ENCODE measurements at regions not wholly inside any gene's neighbourhood (a gene's known extent, or its start where the extent isn't known, plus 50 kb on each side); places are given as distances from the start of the nearest gene placed in this dataset.

DNA sequence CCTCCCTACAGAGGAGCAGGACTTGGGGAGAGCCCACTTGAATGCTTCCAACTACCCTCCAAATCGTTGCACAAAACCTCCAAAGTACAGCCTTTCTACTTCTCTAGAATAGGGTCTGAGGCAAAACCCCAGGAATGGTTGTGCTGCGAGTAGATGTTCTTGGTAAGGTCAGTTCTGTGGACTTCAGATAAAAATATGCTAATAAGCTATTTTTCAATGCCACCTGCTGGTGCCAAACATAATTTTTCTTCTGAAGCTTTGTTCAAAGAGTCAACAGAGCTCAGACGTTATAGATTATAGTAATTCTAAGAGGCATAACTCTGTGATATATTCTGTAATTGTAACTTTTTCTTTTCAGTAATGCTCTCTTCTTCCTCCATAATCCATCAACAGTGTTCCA is 425.7 kb downstream of the GPAT3 start:
- H3K4me3 ChIP-seq (ENCODE audit: insufficient read depth, low read length, poor library complexity, severe bottlenecking), result no peak overlapping the region
- H4K20me1 ChIP-seq (ENCODE audit: low read depth, low read length), result no peaks in the 10 kb centered on the region
- H3K9me3 ChIP-seq (ENCODE audit: insufficient read depth, low read length), result no peaks in the 10 kb centered on the region
- H3K9ac ChIP-seq (ENCODE audit: low read length), result no peak overlapping the region
- no peaks in the 10 kb centered on the region for H3K9me2 ChIP-seq (replicated peaks; ENCODE audit: insufficient read depth, low read length)
- H3K36me3 ChIP-seq (ENCODE audit: low read length), result no peaks in the 10 kb centered on the region
- H3K4me2 ChIP-seq (ENCODE audit: low read depth, low read length, poor library complexity, severe bottlenecking), result no peak overlapping the region
- H3K27ac ChIP-seq (ENCODE audit: low read depth, low read length), result no peak overlapping the region
- H3K79me2 ChIP-seq (ENCODE audit: insufficient read depth, low read length), result no peaks in the 10 kb centered on the region
- H2AFZ ChIP-seq (ENCODE audit: low read depth, low read length, severe bottlenecking), result no peak overlapping the region
- H3F3A ChIP-seq (ENCODE audit: insufficient read depth), result no peaks in the 10 kb centered on the region
- H3K27me3 ChIP-seq (ENCODE audit: low read length), result no peaks in the 10 kb centered on the region
- TF ChIP-seq, protein P1, sequence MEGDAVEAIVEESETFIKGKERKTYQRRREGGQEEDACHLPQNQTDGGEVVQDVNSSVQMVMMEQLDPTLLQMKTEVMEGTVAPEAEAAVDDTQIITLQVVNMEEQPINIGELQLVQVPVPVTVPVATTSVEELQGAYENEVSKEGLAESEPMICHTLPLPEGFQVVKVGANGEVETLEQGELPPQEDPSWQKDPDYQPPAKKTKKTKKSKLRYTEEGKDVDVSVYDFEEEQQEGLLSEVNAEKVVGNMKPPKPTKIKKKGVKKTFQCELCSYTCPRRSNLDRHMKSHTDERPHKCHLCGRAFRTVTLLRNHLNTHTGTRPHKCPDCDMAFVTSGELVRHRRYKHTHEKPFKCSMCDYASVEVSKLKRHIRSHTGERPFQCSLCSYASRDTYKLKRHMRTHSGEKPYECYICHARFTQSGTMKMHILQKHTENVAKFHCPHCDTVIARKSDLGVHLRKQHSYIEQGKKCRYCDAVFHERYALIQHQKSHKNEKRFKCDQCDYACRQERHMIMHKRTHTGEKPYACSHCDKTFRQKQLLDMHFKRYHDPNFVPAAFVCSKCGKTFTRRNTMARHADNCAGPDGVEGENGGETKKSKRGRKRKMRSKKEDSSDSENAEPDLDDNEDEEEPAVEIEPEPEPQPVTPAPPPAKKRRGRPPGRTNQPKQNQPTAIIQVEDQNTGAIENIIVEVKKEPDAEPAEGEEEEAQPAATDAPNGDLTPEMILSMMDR (IDR thresholded peaks at IDR 0.05; ENCODE audit: insufficient read depth, low read length, poor library complexity, severe bottlenecking), result no peak
- TF ChIP-seq EZH2phosphoT487 (conservative IDR thresholded peaks at IDR 0.05; ENCODE audit: low read length), result no peak

DNA sequence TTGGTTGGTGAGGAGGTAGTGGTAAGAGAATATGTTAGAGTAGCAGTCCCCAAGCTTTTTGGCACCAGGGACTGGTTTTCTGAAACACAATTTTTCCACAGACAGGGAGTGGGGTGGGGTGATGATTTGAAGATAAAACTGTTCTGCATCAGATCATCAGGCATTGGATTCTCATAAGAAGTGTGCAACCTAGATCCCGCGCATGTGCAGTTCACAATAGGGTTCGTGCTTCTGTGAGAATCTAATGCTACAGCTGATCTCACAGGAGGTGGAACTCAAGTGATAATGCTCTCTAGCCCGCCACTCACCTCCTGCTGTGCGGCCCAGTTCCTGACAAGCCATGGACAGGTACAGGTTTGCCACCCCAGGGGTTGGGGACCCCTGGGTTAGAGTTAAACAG is 423.3 kb downstream of the GPAT3 start:
- no peak overlapping the region for H3K27ac ChIP-seq (ENCODE audit: low read depth, low read length)

DNA sequence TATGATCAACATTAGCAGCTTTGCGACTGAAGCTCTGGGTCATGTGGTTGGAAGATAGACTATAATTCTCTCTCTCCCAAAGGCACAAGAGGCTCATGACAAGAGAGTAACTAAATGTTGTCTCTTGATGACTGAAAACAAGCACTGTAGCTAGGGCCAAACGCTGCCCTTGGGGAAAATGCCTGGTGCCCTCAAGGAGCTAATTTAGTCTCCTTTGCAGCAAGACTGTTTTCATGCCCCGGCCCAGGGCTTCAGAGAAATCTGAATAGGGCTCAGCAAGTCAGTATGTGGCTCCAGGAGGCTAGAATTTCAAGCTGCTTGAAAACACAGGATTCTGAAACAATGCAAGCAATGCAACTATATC is 411.9 kb downstream of the GPAT3 start:
- TF ChIP-seq, protein P1 (IDR thresholded peaks at IDR 0.05; ENCODE audit: insufficient read depth, low read length, poor library complexity, severe bottlenecking), result no peak
- TF ChIP-seq EZH2phosphoT487 (conservative IDR thresholded peaks at IDR 0.05; ENCODE audit: low read length), result no peak
- H3K9ac ChIP-seq (ENCODE audit: low read length), result no peak overlapping the region
- H3K9me2 ChIP-seq (replicated peaks; ENCODE audit: insufficient read depth, low read length), result no peaks in the 10 kb centered on the region
- no peaks in the 10 kb centered on the region for H3F3A ChIP-seq (ENCODE audit: insufficient read depth)
- no peaks in the 10 kb centered on the region for H4K20me1 ChIP-seq (ENCODE audit: low read depth, low read length)
- no peaks in the 10 kb centered on the region for H3K79me2 ChIP-seq (ENCODE audit: insufficient read depth, low read length)
- H3K27me3 ChIP-seq (ENCODE audit: low read length), result no peaks in the 10 kb centered on the region
- no peak overlapping the region for H3K27ac ChIP-seq (ENCODE audit: low read depth, low read length)
- no peaks in the 10 kb centered on the region for H3K36me3 ChIP-seq (ENCODE audit: low read length)
- H2AFZ ChIP-seq (ENCODE audit: low read depth, low read length, severe bottlenecking), result no peak overlapping the region
- no peak overlapping the region for H3K4me2 ChIP-seq (ENCODE audit: low read depth, low read length, poor library complexity, severe bottlenecking)
- H3K4me3 ChIP-seq (ENCODE audit: insufficient read depth, low read length, poor library complexity, severe bottlenecking), result no peak overlapping the region
- H3K9me3 ChIP-seq (ENCODE audit: insufficient read depth, low read length), result no peaks in the 10 kb centered on the region

More for the DNA sequence above, 423.3 kb downstream of the GPAT3 start:
- H2AFZ ChIP-seq (ENCODE audit: low read depth, low read length, severe bottlenecking), result no peak overlapping the region
- H3K9me2 ChIP-seq (replicated peaks; ENCODE audit: insufficient read depth, low read length), result no peaks in the 10 kb centered on the region
- no peaks in the 10 kb centered on the region for H3K36me3 ChIP-seq (ENCODE audit: low read length)
- H3K4me3 ChIP-seq (ENCODE audit: insufficient read depth, low read length, poor library complexity, severe bottlenecking), result no peak overlapping the region
- no peaks in the 10 kb centered on the region for H4K20me1 ChIP-seq (ENCODE audit: low read depth, low read length)
- no peaks in the 10 kb centered on the region for H3K9me3 ChIP-seq (ENCODE audit: insufficient read depth, low read length)
- H3F3A ChIP-seq (ENCODE audit: insufficient read depth), result no peaks in the 10 kb centered on the region
- no peak for TF ChIP-seq EZH2phosphoT487 (conservative IDR thresholded peaks at IDR 0.05; ENCODE audit: low read length)
- TF ChIP-seq, protein P1 (IDR thresholded peaks at IDR 0.05; ENCODE audit: insufficient read depth, low read length, poor library complexity, severe bottlenecking), result no peak
- H3K9ac ChIP-seq (ENCODE audit: low read length), result no peak overlapping the region
- no peaks in the 10 kb centered on the region for H3K79me2 ChIP-seq (ENCODE audit: insufficient read depth, low read length)
- H3K27me3 ChIP-seq (ENCODE audit: low read length), result no peaks in the 10 kb centered on the region
- no peak overlapping the region for H3K4me2 ChIP-seq (ENCODE audit: low read depth, low read length, poor library complexity, severe bottlenecking)

All from SU-DHL-6 (cell line).